Activated CD4-positive, CD25-positive, alpha-beta regulatory T cell treated with anti-CD3 and anti-CD28 coated beads, Interleukin-2, amount 50 U/mL, for 24 hours (primary cell): ENCODE measurements at regions not wholly inside any gene's neighbourhood (a gene's known extent, or its start where the extent isn't known, plus 50 kb on each side); places are given as distances from the start of the nearest gene placed in this dataset.
"Not testable (repeated sequence)": the region's sequence is repeated elsewhere in the genome, so short reads cannot be mapped to it uniquely, and the experiment has no call there.

Experiments used
- ATAC-seq, 2 donors: fragments of 150-1000 bp; cut with Tn5 transposase; one replicate each; pipeline ENCODE4 v1.10.0; 2021; ENCODE audit warnings: mild to moderate bottlenecking in 1 of 2, moderate library complexity in 1 of 2

GRCh38 chr1:181947441-181947840, 114.1 kb downstream of the ZNF648 start:
- ATAC-seq = no peak

GRCh38 chr1:181936768-181937581, 124.5 kb downstream of the ZNF648 start:
- peak; percentile 54 to 68 for ATAC-seq

GRCh38 chr1:181936269-181936668, 125.2 kb downstream of the ZNF648 start:
- ATAC-seq = peak; percentile 39 to 55

- no peak for ATAC-seq
Measured at GRCh38 chr1:181931873-181932272, 129.6 kb downstream of the ZNF648 start.

- ATAC-seq = no peak
Measured at GRCh38 chr1:181930187-181930586, 131.3 kb downstream of the ZNF648 start.

GRCh38 chr1:181926697-181927096, 134.8 kb downstream of the ZNF648 start:
- no peak for ATAC-seq

- ATAC-seq = not testable (repeated sequence)
Measured at GRCh38 chr1:181924034-181924433, 137.5 kb downstream of the ZNF648 start.

GRCh38 chr1:181919542-181919941, 142.0 kb downstream of the ZNF648 start:
- ATAC-seq = no peak

- no peak for ATAC-seq
Measured at GRCh38 chr1:181918880-181919525, 142.5 kb downstream of the ZNF648 start.

- no peak for ATAC-seq
Measured at GRCh38 chr1:181911715-181912114, 149.8 kb downstream of the ZNF648 start.

- no peak for ATAC-seq
Measured at GRCh38 chr1:181910905-181911304, 150.6 kb downstream of the ZNF648 start.

- no peak for ATAC-seq
Measured at GRCh38 chr1:181909010-181909409, 152.5 kb downstream of the ZNF648 start.

- no peak for ATAC-seq
Measured at GRCh38 chr1:181906631-181907030, 154.9 kb downstream of the ZNF648 start.

- ATAC-seq = no peak
Measured at GRCh38 chr1:181905944-181906597, 155.4 kb downstream of the ZNF648 start.

- no peak for ATAC-seq
Measured at GRCh38 chr1:181898773-181899172, 162.7 kb downstream of the ZNF648 start.

GRCh38 chr1:181896824-181897223, 164.7 kb downstream of the ZNF648 start:
- no peak for ATAC-seq

GRCh38 chr1:181894439-181894859, 167.1 kb downstream of the ZNF648 start:
- no peak for ATAC-seq

- no peak for ATAC-seq
Measured at GRCh38 chr1:181893937-181894336, 167.6 kb downstream of the ZNF648 start.

- ATAC-seq = not testable (repeated sequence)
Measured at GRCh38 chr1:181893150-181893549, 168.4 kb downstream of the ZNF648 start.

- no peak for ATAC-seq
Measured at GRCh38 chr1:181872562-181872961, 188.9 kb downstream of the ZNF648 start.

GRCh38 chr1:181863736-181864135, 197.8 kb downstream of the ZNF648 start:
- no peak for ATAC-seq

GRCh38 chr1:181863006-181863405, 198.5 kb downstream of the ZNF648 start:
- ATAC-seq = no peak

- ATAC-seq = no peak
Measured at GRCh38 chr1:181858135-181858534, 203.4 kb downstream of the ZNF648 start.
